DND-41 (cell line): ENCODE measurements at regions not wholly inside any gene's neighbourhood (a gene's known extent, or its start where the extent isn't known, plus 50 kb on each side); places are given as distances from the start of the nearest gene placed in this dataset.

Experiments
- ATAC-seq: fragments of 200-7000 bp; cut with Tn5 transposase; 3 replicates; pipeline ENCODE4 v1.9.1; 2021; ENCODE audit warnings: low read depth; ENCODE audit not compliant: insufficient read depth
- DNase-seq: peaks from one replicate; pipeline ENCODE4 v3.0.0-alpha.2; 2020
- H2AFZ ChIP-seq: 2 replicates; pipeline ENCODE4 v1.6.0; 2012; ENCODE audit warnings: low read depth, low read length
- H3K27ac ChIP-seq: 2 replicates; pipeline ENCODE4 v1.5.1; 2012; ENCODE audit warnings: low read length, inconsistent platforms
- H3K27me3 ChIP-seq: fragments of 200-600 bp; sonication (generic); 2 replicates; pipeline ENCODE4 v1.6.0; 2012; ENCODE audit warnings: low read length, mild to moderate bottlenecking, inconsistent platforms; ENCODE audit not compliant: insufficient read depth, poor library complexity
- H3K36me3 ChIP-seq: 2 replicates; pipeline ENCODE4 v1.5.1; 2012; ENCODE audit warnings: low read length, inconsistent platforms; ENCODE audit not compliant: insufficient read depth
- H3K4me1 ChIP-seq: 2 replicates; pipeline ENCODE4 v1.5.1; 2012; ENCODE audit warnings: mild to moderate bottlenecking, low read length; ENCODE audit not compliant: insufficient read depth
- H3K4me2 ChIP-seq: 2 replicates; pipeline ENCODE4 v1.6.0; 2012; ENCODE audit warnings: mild to moderate bottlenecking, moderate library complexity, low read length, inconsistent platforms; ENCODE audit not compliant: insufficient read depth
- H3K4me3 ChIP-seq, 2 experiments: fragments of 200-600 bp in 1 of 2; shearing (Covaris generic) in 1 of 2; 2 replicates each; pipeline ENCODE4 v1.5.1; 2012 to 2016; ENCODE audit warnings: inconsistent platforms in 2 of 2, low read length in 2 of 2, mild to moderate bottlenecking in 2 of 2, low read depth in 1 of 2, moderate library complexity in 1 of 2
- H3K79me2 ChIP-seq: 2 replicates; pipeline ENCODE4 v1.6.0; 2012; ENCODE audit warnings: low read length, inconsistent platforms; ENCODE audit not compliant: insufficient read depth
- H3K9ac ChIP-seq: 2 replicates; pipeline ENCODE4 v1.6.0; 2012; ENCODE audit warnings: low read depth, mild to moderate bottlenecking, inconsistent platforms, low read length, moderate library complexity
- H3K9me3 ChIP-seq: 2 replicates; pipeline ENCODE4 v1.5.1; 2012; ENCODE audit warnings: low read length, moderate library complexity, mild to moderate bottlenecking, inconsistent platforms; ENCODE audit not compliant: insufficient read depth, severe bottlenecking
- H4K20me1 ChIP-seq: 2 replicates; pipeline ENCODE4 v1.6.0; 2012; ENCODE audit warnings: low read length; ENCODE audit not compliant: insufficient read depth
- CTCF ChIP-seq: IDR thresholded peaks from 2 replicates; pipeline ENCODE4 v1.5.1; 2012; ENCODE audit warnings: borderline replicate concordance, low read length, moderate library complexity, mild to moderate bottlenecking; ENCODE audit not compliant: poor library complexity, severe bottlenecking; ENCODE audit errors: extremely low read depth
- EZH2 ChIP-seq: IDR thresholded peaks from 3 replicates; pipeline ENCODE4 v1.6.1; 2012; ENCODE audit warnings: borderline replicate concordance, low read depth, mild to moderate bottlenecking, moderate library complexity, low read length, inconsistent platforms; ENCODE audit not compliant: severe bottlenecking

- Histone ChIP-seq H3K36me3 (no peaks in the 10 kb centered on the region), H3K4me3 (no peak overlapping the region), H2AFZ (no peak overlapping the region), H3K27ac (peak overlapping the region; percentile 39; the same call in 1 of the 2 replicates), H3K9me3 (no peaks in the 10 kb centered on the region), H4K20me1 (no peaks in the 10 kb centered on the region), H3K4me1 (peaks cover 11% of the 10 kb centered on the region; the same call in 1 of the 2 replicates), H3K4me2 (no peak overlapping the region), H3K9ac (no peak overlapping the region), H3K79me2 (no peaks in the 10 kb centered on the region), H3K27me3 (no peaks in the 10 kb centered on the region)
- DNase-seq (no peak), ATAC-seq (no peak)
- TF ChIP-seq CTCF: no peak
These were observed 235.4 kb downstream of the NDUFA10 start for GRCh38 chr2:239789711-239790110.

- no peaks in the 10 kb centered on the region for H4K20me1 ChIP-seq
- no peak overlapping the region for H3K9ac ChIP-seq
- no peak overlapping the region for H3K4me2 ChIP-seq
- no peaks in the 10 kb centered on the region for H3K79me2 ChIP-seq
- TF ChIP-seq EZH2 (no peak), CTCF (no peak)
- H2AFZ ChIP-seq: no peak overlapping the region
- H3K27ac ChIP-seq: no peak overlapping the region
- H3K36me3 ChIP-seq: no peaks in the 10 kb centered on the region
- H3K9me3 ChIP-seq: no peaks in the 10 kb centered on the region
- H3K27me3 ChIP-seq: no peaks in the 10 kb centered on the region
- no peak for DNase-seq
- no peak for ATAC-seq
- peaks cover 11% of the 10 kb centered on the region; the same call in 1 of the 2 replicates for H3K4me1 ChIP-seq
- no peak overlapping the region for H3K4me3 ChIP-seq
These were observed 236.5 kb downstream of the NDUFA10 start for GRCh38 chr2:239788576-239789098.

GRCh38 chr2:239787538-239788050 lies 237.5 kb downstream of the NDUFA10 start:
- no peaks in the 10 kb centered on the region for H3K9me3 ChIP-seq
- H3K4me3 ChIP-seq: no peak overlapping the region
- no peak overlapping the region for H3K9ac ChIP-seq
- H3K4me1 ChIP-seq: peaks cover 11% of the 10 kb centered on the region; the same call in 1 of the 2 replicates
- no peak overlapping the region for H3K27ac ChIP-seq
- no peak for TF ChIP-seq EZH2
- no peaks in the 10 kb centered on the region for H4K20me1 ChIP-seq
- H3K4me2 ChIP-seq: no peak overlapping the region
- no peak for ATAC-seq
- DNase-seq: no peak
- H2AFZ ChIP-seq: no peak overlapping the region
- H3K36me3 ChIP-seq: no peaks in the 10 kb centered on the region
- H3K27me3 ChIP-seq: no peaks in the 10 kb centered on the region
- H3K79me2 ChIP-seq: no peaks in the 10 kb centered on the region

- Histone ChIP-seq H3K36me3 (no peaks in the 10 kb centered on the region), H2AFZ (no peak overlapping the region), H4K20me1 (no peaks in the 10 kb centered on the region), H3K4me2 (no peak overlapping the region), H3K4me3 (no peak overlapping the region), H3K27me3 (no peaks in the 10 kb centered on the region), H3K9ac (no peak overlapping the region), H3K9me3 (no peaks in the 10 kb centered on the region), H3K27ac (no peak overlapping the region), H3K4me1 (peaks cover 11% of the 10 kb centered on the region; the same call in 1 of the 2 replicates), H3K79me2 (no peaks in the 10 kb centered on the region)
- DNase-seq: no peak
- no peak for ATAC-seq
- TF ChIP-seq CTCF: no peak
- TF ChIP-seq EZH2: no peak
These were observed 238.4 kb downstream of the NDUFA10 start for GRCh38 chr2:239786791-239787190.
